Stimulated activated CD4-positive, alpha-beta T cell treated with anti-CD3 and anti-CD28 coated beads, Interleukin-4, amount 100 ng/mL, for 1 hour (primary cell): ENCODE measurements at regions not wholly inside any gene's neighbourhood (a gene's known extent, or its start where the extent isn't known, plus 50 kb on each side); places are given as distances from the start of the nearest gene placed in this dataset.
"Not testable (repeated sequence)": the region's sequence is repeated elsewhere in the genome, so short reads cannot be mapped to it uniquely, and the experiment has no call there.

Experiments
- DNase-seq: peaks from one replicate; pipeline ENCODE4 v3.0.0-alpha.2; 2020

- DNase-seq = no peak
Observed at GRCh38 chr7:4527988-4528636, 154.0 kb upstream of the FOXK1 start.

- DNase-seq = no peak
Observed at GRCh38 chr7:4531236-4531635, 150.9 kb upstream of the FOXK1 start.

GRCh38 chr7:4533339-4533738, 148.8 kb upstream of the FOXK1 start:
- not testable (repeated sequence) for DNase-seq

- DNase-seq = no peak
Observed at GRCh38 chr7:4549681-4550080, 132.4 kb upstream of the FOXK1 start.

- no peak for DNase-seq
Observed at GRCh38 chr7:4550117-4550516, 132.0 kb upstream of the FOXK1 start.

- DNase-seq = no peak
Observed at GRCh38 chr7:4552985-4553384, 129.1 kb upstream of the FOXK1 start.

- DNase-seq = no peak
Observed at GRCh38 chr7:4556868-4557793, 125.0 kb upstream of the FOXK1 start.

GRCh38 chr7:4561795-4562194, 120.3 kb upstream of the FOXK1 start:
- DNase-seq = no peak

- no peak for DNase-seq
Observed at GRCh38 chr7:4566714-4567113, 115.4 kb upstream of the FOXK1 start.

- no peak for DNase-seq
Observed at GRCh38 chr7:4574851-4575250, 107.2 kb upstream of the FOXK1 start.

GRCh38 chr7:4575254-4575653, 106.8 kb upstream of the FOXK1 start:
- DNase-seq = no peak

- no peak for DNase-seq
Observed at GRCh38 chr7:4602905-4603842, 78.9 kb upstream of the FOXK1 start.

GRCh38 chr7:4603843-4604231, 78.3 kb upstream of the FOXK1 start:
- DNase-seq = no peak

- no peak for DNase-seq
Observed at GRCh38 chr7:4604456-4604940, 77.6 kb upstream of the FOXK1 start.

- no peak for DNase-seq
Observed at GRCh38 chr7:4606797-4607196, 75.3 kb upstream of the FOXK1 start.

GRCh38 chr7:4607311-4607729, 74.8 kb upstream of the FOXK1 start:
- DNase-seq = no peak

GRCh38 chr7:4609576-4609975, 72.5 kb upstream of the FOXK1 start:
- DNase-seq = not testable (repeated sequence)

GRCh38 chr7:4610768-4611467, 71.2 kb upstream of the FOXK1 start:
- DNase-seq = peak; percentile 20

GRCh38 chr7:4612237-4612636, 69.9 kb upstream of the FOXK1 start:
- DNase-seq = no peak

- DNase-seq = no peak
Observed at GRCh38 chr7:4612939-4613841, 68.9 kb upstream of the FOXK1 start.

- DNase-seq = no peak
Observed at GRCh38 chr7:4613846-4614548, 68.1 kb upstream of the FOXK1 start.
